ENCODE measurements at regions not wholly inside any gene's neighbourhood (a gene's known extent, or its start where the extent isn't known, plus 50 kb on each side); places are given as distances from the start of the nearest gene placed in this dataset.

GRCh38 chr12:22993609-22994315, 368.8 kb downstream of the ETNK1 start:
- TF ChIP-seq CTCF (conservative IDR thresholded peaks at IDR 0.05 in 1 of 2, IDR thresholded peaks at IDR 0.05 in 1 of 2; ENCODE audit: low read depth in 1 of 2, low read length in 2 of 2) = no peak
- no peak for TF ChIP-seq EZH2 (IDR thresholded peaks at IDR 0.05; ENCODE audit: low read length, missing control alignments)
